ENCODE measurements at regions not wholly inside any gene's neighbourhood (a gene's known extent, or its start where the extent isn't known, plus 50 kb on each side); places are given as distances from the start of the nearest gene placed in this dataset.
A peak's percentile ranks its signal among the peaks of the same experiment; 100 is the strongest.

- H3K4me1 ChIP-seq = peaks cover 13 to 20% of the 10 kb centered on the region in 2 donors
- no peaks in the 10 kb centered on the region for H3K27me3 ChIP-seq
- no peaks in the 10 kb centered on the region for H3K9me3 ChIP-seq
- intact Hi-C loops (cut with DNase I; ENCODE audit: low total_unique reads) (loop anchor here (5.0 kb wide), 3 partner anchors 69 to 269 kb away; partner anchors contain the start of gene RPS24), in situ Hi-C loops (cut with MboI; ENCODE audit: low sequenced_read_pairs in 4 of 4) (loop anchor here in 3 of 4 donors (10.0 to 25.0 kb wide), 3 partner anchors 239 to 893 kb away; partner anchors contain the start of genes POLR3A (in 2 of the 3) and RPS24 (in 2 of the 3))
- H3K27ac ChIP-seq = peak overlapping the region; percentile 87 to 94 (median 90)
- peak; percentile 23 to 42 for ATAC-seq
- no peak overlapping the region for H3K4me3 ChIP-seq
- DNase-seq = peak; percentile 43 to 63
- TF ChIP-seq CTCF (IDR thresholded peaks at IDR 0.05 in 4 of 5, conservative IDR thresholded peaks at IDR 0.05 in 1 of 5) (no peak), POLR2A (IDR thresholded peaks at IDR 0.05) (no peak)
- H3K36me3 ChIP-seq = no peaks in the 10 kb centered on the region
These were observed 267.8 kb downstream of the RPS24 start for GRCh38 chr10:78301481-78301880.

- Histone ChIP-seq H3K4me1 (peaks cover 13 to 20% of the 10 kb centered on the region in 2 donors), H3K4me3 (peak overlapping the region in 3 of 4 donors; percentile 53 to 73 (median 63)), H3K27me3 (no peaks in the 10 kb centered on the region), H3K36me3 (no peaks in the 10 kb centered on the region), H3K27ac (peak overlapping the region; percentile 87 to 94 (median 90)), H3K9me3 (no peaks in the 10 kb centered on the region)
- in situ Hi-C loops (cut with MboI; ENCODE audit: low sequenced_read_pairs in 4 of 4) (loop anchor here in 3 of 4 donors (10.0 to 25.0 kb wide), 3 partner anchors 240 to 893 kb away; partner anchors contain the start of genes POLR3A (in 2 of the 3) and RPS24 (in 2 of the 3)), intact Hi-C loops (cut with DNase I; ENCODE audit: low total_unique reads) (loop anchor here (2.0 to 5.0 kb wide), 4 partner anchors 70 to 893 kb away; partner anchors contain the start of gene RPS24)
- peak; percentile 30 to 55 for ATAC-seq
- TF ChIP-seq POLR2A (IDR thresholded peaks at IDR 0.05) (no peak), CTCF (IDR thresholded peaks at IDR 0.05 in 4 of 5, conservative IDR thresholded peaks at IDR 0.05 in 1 of 5) (peak in 2 of 5 experiments; percentile 11 to 16)
- peak in 1 of 2 donors; percentile 70 for DNase-seq
These were observed 268.5 kb downstream of the RPS24 start for GRCh38 chr10:78301891-78302738.

GRCh38 chr10:78302739-78302988 is 269.0 kb downstream of the RPS24 start:
- in situ Hi-C loops (cut with MboI; ENCODE audit: low sequenced_read_pairs in 4 of 4) = loop anchor here in 3 of 4 donors (10.0 to 25.0 kb wide), 3 partner anchors 240 to 892 kb away; partner anchors contain the start of genes POLR3A (in 2 of the 3) and RPS24 (in 2 of the 3)
- Histone ChIP-seq H3K4me3 (peak overlapping the region; percentile 53 to 73 (median 62)), H3K36me3 (no peaks in the 10 kb centered on the region), H3K27me3 (no peaks in the 10 kb centered on the region), H3K27ac (peak overlapping the region; percentile 87 to 94 (median 90)), H3K4me1 (peaks cover 13 to 20% of the 10 kb centered on the region in 2 donors), H3K9me3 (no peaks in the 10 kb centered on the region)
- no peak for ATAC-seq
- intact Hi-C loops (cut with DNase I; ENCODE audit: low total_unique reads) = loop anchor here (2.0 to 5.0 kb wide), 4 partner anchors 70 to 892 kb away; partner anchors contain the start of gene RPS24
- TF ChIP-seq POLR2A (IDR thresholded peaks at IDR 0.05) (no peak), CTCF (IDR thresholded peaks at IDR 0.05 in 4 of 5, conservative IDR thresholded peaks at IDR 0.05 in 1 of 5) (no peak)
- DNase-seq = no peak

GRCh38 chr10:78302989-78303854 is 269.6 kb downstream of the RPS24 start:
- in situ Hi-C loops (cut with MboI; ENCODE audit: low sequenced_read_pairs in 4 of 4) (loop anchor here in 3 of 4 donors (10.0 to 25.0 kb wide), 3 partner anchors 241 to 892 kb away; partner anchors contain the start of genes POLR3A (in 2 of the 3) and RPS24 (in 2 of the 3)), intact Hi-C loops (cut with DNase I; ENCODE audit: low total_unique reads) (loop anchor here (1.0 to 5.0 kb wide), 6 partner anchors 71 to 892 kb away; partner anchors contain the start of gene RPS24)
- H3K27ac ChIP-seq = peak overlapping the region; percentile 87 to 94 (median 90)
- peaks cover 13 to 20% of the 10 kb centered on the region in 2 donors for H3K4me1 ChIP-seq
- no peaks in the 10 kb centered on the region for H3K36me3 ChIP-seq
- peak; percentile 79 to 90 for DNase-seq
- H3K9me3 ChIP-seq = no peaks in the 10 kb centered on the region
- ATAC-seq = peak; percentile 83 to 87
- TF ChIP-seq CTCF (IDR thresholded peaks at IDR 0.05 in 4 of 5, conservative IDR thresholded peaks at IDR 0.05 in 1 of 5) (peak; percentile 65 to 82 (median 77)), POLR2A (IDR thresholded peaks at IDR 0.05) (peak; percentile 63 to 81)
- H3K27me3 ChIP-seq = no peaks in the 10 kb centered on the region
- H3K4me3 ChIP-seq = peak overlapping the region; percentile 53 to 73 (median 62)

Data from gastrocnemius medialis (tissue), 4 donors.